AG04450 (cell line): ENCODE measurements at regions not wholly inside any gene's neighbourhood (a gene's known extent, or its start where the extent isn't known, plus 50 kb on each side); places are given as distances from the start of the nearest gene placed in this dataset.

Source experiments
- CTCF ChIA-PET: fragments of 300-600, 350-600 bp; formaldehyde crosslinking; extraction: SDS; loops from one replicate; lab custom pipeline; 2022; ENCODE audit warnings: antibody characterized with exemption, inconsistent platforms; lab: Charles Lee
- POLR2A ChIA-PET: fragments of 350-600 bp; formaldehyde crosslinking; extraction: SDS; loops from one replicate; lab custom pipeline; 2021; ENCODE audit warnings: antibody characterized with exemption, inconsistent platforms; lab: Yijun Ruan, JAX
- DNase-seq: peaks from one replicate; pipeline ENCODE4 v3.0.0-alpha.2; 2011; ENCODE audit warnings: low read depth, low spot score
- H3K27ac ChIP-seq: one replicate; pipeline ENCODE4 v1.5.1; 2012; ENCODE audit warnings: low read depth, low read length, control low read depth
- H3K27me3 ChIP-seq: one replicate; pipeline ENCODE4 v1.6.0; 2012; ENCODE audit warnings: low read length; ENCODE audit not compliant: control insufficient read depth, insufficient read depth
- H3K4me3 ChIP-seq: 2 replicates; pipeline ENCODE4 v1.5.1; 2011; ENCODE audit warnings: mild to moderate bottlenecking, low read depth, low read length, control low read depth
- H3K9me3 ChIP-seq: 2 replicates; pipeline ENCODE4 v1.5.1; 2012; ENCODE audit warnings: low read length; ENCODE audit not compliant: control insufficient read depth, insufficient read depth
- CTCF ChIP-seq: IDR thresholded peaks from 2 replicates; pipeline ENCODE4 v1.5.1; 2011; ENCODE audit warnings: low read depth, low read length, control low read depth, inconsistent platforms

- H3K27ac ChIP-seq: no peak overlapping the region
These were observed 70.6 kb upstream of the ZMYND8 start for GRCh38 chr20:47427067-47427466.

GRCh38 chr20:47427746-47428145, 71.2 kb upstream of the ZMYND8 start:
- H3K27me3 ChIP-seq: no peaks in the 10 kb centered on the region
- H3K9me3 ChIP-seq: peaks cover 21% of the 10 kb centered on the region
- H3K27ac ChIP-seq: no peak overlapping the region
- ChIA-PET POLR2A (no interaction called here), CTCF (no interaction called here)
- DNase-seq: no peak
- no peak overlapping the region for H3K4me3 ChIP-seq
- TF ChIP-seq CTCF: no peak

More at GRCh38 chr20:47427067-47427466, 70.6 kb upstream of the ZMYND8 start:
- Histone ChIP-seq H3K9me3 (peaks cover 21% of the 10 kb centered on the region), H3K27me3 (no peaks in the 10 kb centered on the region), H3K4me3 (no peak overlapping the region)
- no peak for TF ChIP-seq CTCF
- DNase-seq: no peak
- CTCF ChIA-PET: no interaction called here
- POLR2A ChIA-PET: no interaction called here

- no peak for DNase-seq
- ChIA-PET CTCF (no interaction called here), POLR2A (interaction anchor here (0.7 kb wide), 2 partner anchors 21 to 42 kb away, joined by 5 to 6 read pairs; no protein-coding TSS in a partner anchor)
- H3K27me3 ChIP-seq: no peaks in the 10 kb centered on the region
- H3K9me3 ChIP-seq: peaks cover 21% of the 10 kb centered on the region
- no peak for TF ChIP-seq CTCF
- H3K4me3 ChIP-seq: no peak overlapping the region
- no peak overlapping the region for H3K27ac ChIP-seq
These were observed 71.7 kb upstream of the ZMYND8 start for GRCh38 chr20:47428164-47428563.

- H3K27ac ChIP-seq: no peak overlapping the region
- peaks cover 21% of the 10 kb centered on the region for H3K9me3 ChIP-seq
- H3K4me3 ChIP-seq: no peak overlapping the region
- no peaks in the 10 kb centered on the region for H3K27me3 ChIP-seq
- no peak for TF ChIP-seq CTCF
- ChIA-PET CTCF (no interaction called here), POLR2A (interaction anchor here (0.7 kb wide), 1 partner anchor 20 kb away, joined by 5 read pairs; no protein-coding TSS in a partner anchor)
- no peak for DNase-seq
These were observed 72.4 kb upstream of the ZMYND8 start for GRCh38 chr20:47428851-47429336.

- no peaks in the 10 kb centered on the region for H3K27me3 ChIP-seq
- DNase-seq: no peak
- ChIA-PET CTCF (no interaction called here), POLR2A (no interaction called here)
- TF ChIP-seq CTCF: no peak
- H3K4me3 ChIP-seq: no peak overlapping the region
- H3K9me3 ChIP-seq: peaks cover 21% of the 10 kb centered on the region
- no peak overlapping the region for H3K27ac ChIP-seq
These were observed 72.3 kb upstream of the NCOA3 start for GRCh38 chr20:47429409-47429808.
